ENCODE measurements at regions not wholly inside any gene's neighbourhood (a gene's known extent, or its start where the extent isn't known, plus 50 kb on each side); places are given as distances from the start of the nearest gene placed in this dataset.
A peak's percentile ranks its signal among the peaks of the same experiment; 100 is the strongest.
"Not testable (repeated sequence)": the region's sequence is repeated elsewhere in the genome, so short reads cannot be mapped to it uniquely, and the experiment has no call there.

DNA sequence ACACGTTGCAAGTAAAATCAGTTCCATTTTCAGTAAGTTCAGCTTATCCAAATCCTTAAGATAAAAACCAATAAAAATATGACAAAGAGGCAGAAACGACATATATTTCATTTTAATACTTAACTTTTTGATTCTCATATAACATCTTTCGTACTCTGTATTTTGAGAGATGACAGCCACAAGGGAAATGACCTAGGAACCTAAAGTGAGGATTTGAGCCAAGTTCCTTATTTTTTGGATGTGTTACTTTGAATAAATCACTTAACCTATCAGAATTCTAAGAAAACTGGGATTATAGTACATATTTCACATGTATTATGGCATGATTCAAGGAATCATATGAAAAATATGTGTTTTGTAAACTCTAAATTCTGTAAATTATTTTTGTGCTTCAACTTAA lies 143.6 kb upstream of the TRPC6 start:
- no peak overlapping the region for H3K4me3 Mint-ChIP-seq
- H3K27me3 Mint-ChIP-seq, result no peaks in the 10 kb centered on the region
- ATAC-seq (ENCODE audit: low read depth in 2 of 2) (no peak), DNase-seq (no peak)
- H3K36me3 Mint-ChIP-seq, result no peaks in the 10 kb centered on the region
- H3K27ac Mint-ChIP-seq, result no peak overlapping the region
- H3K4me1 Mint-ChIP-seq, result no peaks in the 10 kb centered on the region
- no peaks in the 10 kb centered on the region for H3K9me3 Mint-ChIP-seq

- DNase-seq (no peak), ATAC-seq (ENCODE audit: low read depth in 2 of 2) (no peak)
- Mint-ChIP-seq H3K4me3 (no peak overlapping the region), H3K27me3 (no peaks in the 10 kb centered on the region), H3K9me3 (no peaks in the 10 kb centered on the region), H3K4me1 (no peaks in the 10 kb centered on the region), H3K36me3 (no peaks in the 10 kb centered on the region), H3K27ac (no peak overlapping the region)
Observed at GRCh38 chr11:101726988-101727387, 143.2 kb upstream of the TRPC6 start.

DNA sequence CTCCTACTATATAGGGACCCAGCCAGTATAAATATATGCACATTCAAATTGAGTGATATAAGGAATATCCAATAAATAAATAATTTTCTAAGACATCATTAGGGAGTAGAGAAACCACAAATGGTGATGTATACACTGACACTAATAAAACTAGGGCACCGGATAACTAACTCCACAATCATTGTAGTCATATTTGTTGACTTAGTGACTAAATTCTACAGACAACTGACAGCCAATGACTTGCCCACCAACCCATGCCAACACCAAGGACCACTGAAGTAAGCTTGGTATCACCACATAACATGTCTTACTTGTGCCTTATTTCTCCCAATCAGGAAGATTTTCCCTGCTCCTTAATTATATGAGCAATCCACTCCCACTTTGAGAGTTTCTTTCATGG lies 139.6 kb upstream of the TRPC6 start:
- no peak for ATAC-seq (ENCODE audit: low read depth in 2 of 2)
- Mint-ChIP-seq H3K36me3 (no peaks in the 10 kb centered on the region), H3K4me3 (no peak overlapping the region), H3K27ac (peak overlapping the region in 1 of 6 donors; percentile 22), H3K4me1 (no peaks in the 10 kb centered on the region), H3K9me3 (peaks cover 0 to 4% (median 0%) of the 10 kb centered on the region in 7 donors), H3K27me3 (no peaks in the 10 kb centered on the region)
- no peak for DNase-seq

DNA sequence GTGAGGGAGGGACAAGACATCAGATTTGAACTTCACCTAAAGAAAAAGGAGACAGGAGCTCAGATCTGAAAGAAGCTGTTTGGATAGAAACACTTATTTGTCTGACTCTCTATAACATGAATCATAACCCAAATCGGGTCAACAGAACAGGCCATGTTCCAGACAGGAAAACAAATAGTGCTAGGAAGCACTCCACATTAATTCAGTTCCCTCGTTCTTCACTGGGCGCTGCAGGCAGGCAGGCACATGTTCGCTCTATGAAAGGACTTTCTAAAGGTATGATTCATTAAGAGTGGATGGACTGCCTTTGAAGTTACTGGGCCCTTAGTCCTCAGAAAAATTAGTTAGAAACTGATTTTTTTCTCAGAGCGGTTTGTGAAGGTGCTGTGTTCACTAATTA lies 137.5 kb upstream of the TRPC6 start:
- DNase-seq, result no peak
- H3K27ac Mint-ChIP-seq, result no peak overlapping the region

GRCh38 chr11:101718402-101718801 lies 134.6 kb upstream of the TRPC6 start:
- no peak overlapping the region for H3K4me3 Mint-ChIP-seq
- peaks cover 0 to 4% (median 0%) of the 10 kb centered on the region in 7 donors for H3K9me3 Mint-ChIP-seq
- no peak overlapping the region for H3K27ac Mint-ChIP-seq
- H3K36me3 Mint-ChIP-seq, result no peaks in the 10 kb centered on the region
- DNase-seq, result no peak
- ATAC-seq (ENCODE audit: low read depth in 2 of 2), result no peak
- H3K27me3 Mint-ChIP-seq, result no peaks in the 10 kb centered on the region
- H3K4me1 Mint-ChIP-seq, result no peaks in the 10 kb centered on the region

More for the DNA sequence above, 137.5 kb upstream of the TRPC6 start:
- Mint-ChIP-seq H3K36me3 (no peaks in the 10 kb centered on the region), H3K27me3 (no peaks in the 10 kb centered on the region), H3K4me1 (no peaks in the 10 kb centered on the region), H3K4me3 (no peak overlapping the region), H3K9me3 (peaks cover 0 to 4% (median 0%) of the 10 kb centered on the region in 7 donors)
- no peak for ATAC-seq (ENCODE audit: low read depth in 2 of 2)

DNA sequence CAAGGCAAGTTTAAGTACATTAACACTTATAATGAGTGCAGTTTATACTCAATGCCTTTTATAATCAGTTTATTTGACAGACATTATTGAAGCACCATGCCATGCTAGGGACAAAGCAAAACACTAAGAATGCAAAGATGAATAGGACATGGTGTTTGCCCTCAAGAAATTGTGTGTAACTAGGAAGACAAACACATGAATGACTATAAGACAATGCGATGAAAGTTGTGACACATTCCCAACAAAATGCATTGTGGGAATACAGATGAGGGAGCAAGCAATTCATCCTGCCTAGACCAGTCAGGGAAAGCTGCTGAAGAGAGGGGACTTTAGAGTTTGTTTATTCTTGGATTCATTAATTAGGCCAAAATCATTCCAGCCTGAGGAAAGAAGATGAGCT lies 133.8 kb upstream of the TRPC6 start:
- H3K27me3 Mint-ChIP-seq, result no peaks in the 10 kb centered on the region
- no peaks in the 10 kb centered on the region for H3K4me1 Mint-ChIP-seq
- no peaks in the 10 kb centered on the region for H3K36me3 Mint-ChIP-seq
- no peak overlapping the region for H3K27ac Mint-ChIP-seq
- ATAC-seq (ENCODE audit: low read depth in 2 of 2) (no peak), DNase-seq (no peak)
- H3K4me3 Mint-ChIP-seq, result no peak overlapping the region
- peaks cover 0 to 9% (median 0%) of the 10 kb centered on the region in 7 donors for H3K9me3 Mint-ChIP-seq

- Mint-ChIP-seq H3K4me3 (no peak overlapping the region), H3K36me3 (no peaks in the 10 kb centered on the region), H3K27ac (no peak overlapping the region), H3K9me3 (peaks cover 0 to 13% (median 5%) of the 10 kb centered on the region in 7 donors), H3K4me1 (no peaks in the 10 kb centered on the region), H3K27me3 (peaks cover 0 to 4% (median 0%) of the 10 kb centered on the region in 3 donors)
- no peak for ATAC-seq (ENCODE audit: low read depth in 2 of 2)
- DNase-seq, result no peak
Observed at GRCh38 chr11:101715281-101715680, 131.5 kb upstream of the TRPC6 start.

DNA sequence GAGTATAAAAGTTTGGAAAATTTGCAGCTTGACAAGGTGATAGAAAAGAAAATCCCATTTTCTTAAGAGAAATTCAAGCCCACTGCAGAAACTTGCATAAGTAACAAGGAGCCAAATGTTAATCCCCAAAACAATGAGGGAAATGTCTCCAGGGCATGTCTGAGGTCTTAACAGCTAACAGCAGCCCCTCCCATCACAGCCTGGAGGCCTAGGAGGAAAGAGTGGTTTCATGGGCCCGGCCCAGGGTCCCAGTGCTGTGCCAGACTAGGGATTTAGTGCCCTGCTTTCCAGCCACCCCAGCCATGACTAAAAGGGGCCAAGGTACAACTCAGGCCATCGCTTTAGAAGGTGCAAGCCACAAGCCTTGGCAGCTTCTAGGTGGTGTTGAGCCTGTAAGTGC lies 123.7 kb upstream of the TRPC6 start:
- DNase-seq, result no peak
- ATAC-seq (ENCODE audit: low read depth in 2 of 2), result no peak
- Mint-ChIP-seq H3K4me1 (no peaks in the 10 kb centered on the region), H3K9me3 (peaks cover 0 to 7% (median 4%) of the 10 kb centered on the region in 7 donors), H3K27me3 (peaks cover 0 to 8% (median 0%) of the 10 kb centered on the region in 3 donors), H3K27ac (no peak overlapping the region), H3K36me3 (no peaks in the 10 kb centered on the region), H3K4me3 (no peak overlapping the region)

- no peak overlapping the region for H3K4me3 Mint-ChIP-seq
- peaks cover 0 to 8% (median 0%) of the 10 kb centered on the region in 3 donors for H3K27me3 Mint-ChIP-seq
- H3K4me1 Mint-ChIP-seq, result no peaks in the 10 kb centered on the region
- H3K27ac Mint-ChIP-seq, result no peak overlapping the region
- no peaks in the 10 kb centered on the region for H3K36me3 Mint-ChIP-seq
- DNase-seq (no peak), ATAC-seq (ENCODE audit: low read depth in 2 of 2) (no peak)
- peaks cover 0 to 6% (median 0%) of the 10 kb centered on the region in 7 donors for H3K9me3 Mint-ChIP-seq
Observed at GRCh38 chr11:101706541-101706940, 122.7 kb upstream of the TRPC6 start.

DNA sequence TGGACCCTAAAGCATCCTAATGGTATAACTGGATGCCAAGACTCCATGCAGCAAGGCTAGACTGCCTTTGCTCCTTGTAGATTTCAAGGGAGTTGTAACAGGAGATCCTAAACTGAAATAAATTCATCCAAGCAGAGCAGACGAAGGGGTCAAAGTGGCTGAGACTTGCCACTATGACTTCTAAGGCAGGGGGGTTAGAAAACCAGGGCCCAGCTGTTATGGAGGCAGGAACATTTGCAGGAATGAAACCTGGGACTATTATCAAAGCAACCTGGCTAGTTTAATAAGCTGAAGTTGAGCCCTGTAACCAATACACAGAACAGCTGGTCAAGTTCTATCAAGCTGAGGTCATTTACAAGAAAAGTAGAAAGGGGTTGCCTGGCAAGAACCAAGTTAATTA lies 122.2 kb upstream of the TRPC6 start:
- Mint-ChIP-seq H3K4me3 (no peak overlapping the region), H3K27ac (no peak overlapping the region), H3K4me1 (no peaks in the 10 kb centered on the region), H3K27me3 (peaks cover 0 to 8% (median 0%) of the 10 kb centered on the region in 3 donors), H3K36me3 (no peaks in the 10 kb centered on the region), H3K9me3 (peaks cover 0 to 3% (median 0%) of the 10 kb centered on the region in 7 donors)
- ATAC-seq (ENCODE audit: low read depth in 2 of 2) (no peak), DNase-seq (no peak)

- not testable (repeated sequence) for ATAC-seq (ENCODE audit: low read depth in 2 of 2); H3K27ac Mint-ChIP-seq; H3K36me3 Mint-ChIP-seq; H3K4me1 Mint-ChIP-seq; H3K27me3 Mint-ChIP-seq; H3K4me3 Mint-ChIP-seq; DNase-seq
- peaks cover 0 to 18% (median 4%) of the 10 kb centered on the region in 7 donors for H3K9me3 Mint-ChIP-seq
Observed at GRCh38 chr11:101694869-101695268, 111.1 kb upstream of the TRPC6 start.

- Mint-ChIP-seq H3K4me3 (no peak overlapping the region), H3K27me3 (no peaks in the 10 kb centered on the region), H3K4me1 (no peaks in the 10 kb centered on the region), H3K36me3 (no peaks in the 10 kb centered on the region), H3K27ac (no peak overlapping the region), H3K9me3 (peaks cover 0 to 24% (median 10%) of the 10 kb centered on the region in 7 donors)
- DNase-seq (no peak), ATAC-seq (ENCODE audit: low read depth in 2 of 2) (no peak)
Observed at GRCh38 chr11:101692980-101693379, 109.2 kb upstream of the TRPC6 start.

DNA sequence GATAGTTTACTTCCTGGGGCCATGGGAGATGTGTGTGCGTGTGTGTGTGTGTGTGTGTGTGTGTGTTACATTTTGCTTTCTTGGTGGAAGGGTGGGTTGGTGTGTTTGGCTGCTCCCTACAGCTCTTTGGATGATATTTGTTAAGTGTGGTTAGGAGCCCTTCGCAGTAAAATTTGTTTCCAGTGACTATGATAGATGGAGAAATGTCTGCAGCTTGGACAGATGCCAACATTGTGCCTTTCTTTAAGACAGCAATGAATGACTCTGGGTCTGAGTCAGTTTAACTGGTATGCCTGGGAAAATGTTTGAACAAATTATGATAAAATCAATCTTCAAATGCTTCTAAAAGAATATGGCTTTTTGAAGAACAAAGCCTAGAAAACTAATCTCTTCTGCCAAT lies 102.7 kb upstream of the TRPC6 start:
- Mint-ChIP-seq H3K27ac (no peak overlapping the region), H3K27me3 (no peaks in the 10 kb centered on the region), H3K4me1 (no peaks in the 10 kb centered on the region), H3K9me3 (peaks cover 7 to 28% (median 11%) of the 10 kb centered on the region in 7 donors), H3K36me3 (no peaks in the 10 kb centered on the region), H3K4me3 (no peak overlapping the region)
- no peak for ATAC-seq (ENCODE audit: low read depth in 2 of 2)
- DNase-seq, result no peak

DNA sequence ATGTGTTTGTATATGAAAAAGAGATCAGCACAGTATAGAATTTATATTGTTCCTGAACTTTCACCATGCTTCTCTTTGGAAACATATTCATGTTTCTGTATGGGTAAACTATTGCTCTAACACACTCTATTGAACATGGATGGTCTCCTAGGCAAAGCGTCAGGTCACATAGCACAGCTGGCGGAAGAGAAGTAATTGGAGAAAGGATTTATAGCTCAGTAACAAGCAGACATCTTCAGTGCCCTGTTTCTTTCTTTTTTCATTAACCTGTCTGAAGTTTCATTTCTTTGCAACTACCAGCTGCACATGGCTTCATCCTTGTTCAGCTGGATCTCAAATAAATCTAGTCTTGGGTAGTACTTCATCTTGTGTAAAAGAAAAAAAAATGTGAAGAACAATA lies 84.4 kb upstream of the TRPC6 start:
- ATAC-seq (ENCODE audit: low read depth in 2 of 2) (no peak), DNase-seq (no peak)
- Mint-ChIP-seq H3K9me3 (peaks cover 0 to 7% (median 2%) of the 10 kb centered on the region in 7 donors), H3K36me3 (peaks cover 0 to 2% of the 10 kb centered on the region in 2 donors), H3K4me3 (no peak overlapping the region), H3K4me1 (no peaks in the 10 kb centered on the region), H3K27ac (no peak overlapping the region), H3K27me3 (peaks cover 0 to 4% (median 0%) of the 10 kb centered on the region in 3 donors)

DNA sequence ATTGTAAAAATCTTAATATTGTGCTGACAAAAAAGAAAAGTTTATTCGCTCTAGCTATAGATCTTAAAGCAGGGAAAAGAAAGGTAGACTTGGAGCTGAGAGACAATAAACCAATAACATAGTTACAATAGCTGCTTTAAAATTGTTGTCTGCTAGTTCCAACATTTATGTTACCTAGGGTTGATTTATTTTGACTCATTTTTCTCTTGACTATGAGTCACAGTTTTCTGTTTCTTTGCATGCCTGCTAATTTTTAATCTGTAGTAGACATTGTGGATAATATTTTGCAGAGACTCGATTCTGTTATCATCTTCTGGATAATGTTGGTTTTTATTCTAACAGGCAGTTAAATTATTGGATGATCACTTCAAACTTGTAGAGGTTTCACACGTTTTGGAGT lies 83.1 kb upstream of the TRPC6 start:
- Mint-ChIP-seq H3K36me3 (peaks cover 6% of the 10 kb centered on the region in 2 donors), H3K4me1 (no peaks in the 10 kb centered on the region), H3K9me3 (peaks cover 3 to 20% (median 7%) of the 10 kb centered on the region in 7 donors), H3K27me3 (peaks cover 0 to 4% (median 0%) of the 10 kb centered on the region in 3 donors), H3K27ac (no peak overlapping the region), H3K4me3 (no peak overlapping the region)
- DNase-seq (no peak), ATAC-seq (ENCODE audit: low read depth in 2 of 2) (no peak)

Data from naive B cell (primary cell).